HG02798 (cell line): ENCODE measurements at regions not wholly inside any gene's neighbourhood (a gene's known extent, or its start where the extent isn't known, plus 50 kb on each side); places are given as distances from the start of the nearest gene placed in this dataset.
"Not testable (repeated sequence)": the region's sequence is repeated elsewhere in the genome, so short reads cannot be mapped to it uniquely, and the experiment has no call there.

Experiments used
- ATAC-seq: cut with Tn5 transposase; IDR thresholded peaks from one replicate; pipeline ENCODE4 v1.9.1; 2021; ENCODE audit warnings: mild to moderate bottlenecking; ENCODE audit not compliant: unreplicated experiment, poor library complexity

DNA sequence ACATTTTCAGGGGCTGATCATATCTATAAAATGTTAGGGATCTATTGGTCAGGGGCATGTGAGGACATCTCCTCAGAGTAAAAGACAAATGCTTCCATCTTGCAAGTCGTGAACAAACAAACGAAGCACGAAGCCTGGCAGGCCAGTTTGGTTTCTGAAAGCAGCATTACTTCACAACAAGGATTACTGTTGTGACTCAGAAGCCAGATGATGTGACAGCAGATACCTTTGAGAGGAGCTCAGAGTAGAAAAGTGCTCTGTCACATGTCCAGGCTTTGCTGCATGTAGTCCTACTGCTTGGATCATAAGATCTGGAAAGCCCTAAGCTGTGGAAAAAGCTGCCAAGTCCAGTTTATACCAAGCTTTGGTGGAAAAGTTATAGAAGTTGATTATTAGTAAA is 1827.2 kb downstream of the ARAP2 start:
- no peak for ATAC-seq

DNA sequence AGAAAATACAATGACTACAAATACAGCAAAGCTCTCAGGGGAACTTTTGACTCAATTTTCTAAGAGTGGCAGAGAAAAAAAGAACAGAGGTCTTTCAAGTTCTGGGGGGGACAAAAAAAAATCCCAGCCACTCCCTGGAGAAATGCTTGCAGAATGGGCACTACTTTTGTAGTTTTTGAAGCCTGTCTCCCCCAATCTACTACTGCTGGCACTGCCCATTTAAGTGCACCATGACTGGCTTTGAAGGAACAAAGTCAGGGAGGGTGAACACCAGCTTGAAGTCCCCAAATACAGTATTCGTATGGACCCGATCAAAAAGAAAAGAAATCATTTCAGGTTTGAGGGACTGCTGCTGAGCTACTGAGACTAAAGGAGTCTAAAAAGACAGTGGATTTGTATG is 1824.4 kb downstream of the ARAP2 start:
- ATAC-seq: no peak

DNA sequence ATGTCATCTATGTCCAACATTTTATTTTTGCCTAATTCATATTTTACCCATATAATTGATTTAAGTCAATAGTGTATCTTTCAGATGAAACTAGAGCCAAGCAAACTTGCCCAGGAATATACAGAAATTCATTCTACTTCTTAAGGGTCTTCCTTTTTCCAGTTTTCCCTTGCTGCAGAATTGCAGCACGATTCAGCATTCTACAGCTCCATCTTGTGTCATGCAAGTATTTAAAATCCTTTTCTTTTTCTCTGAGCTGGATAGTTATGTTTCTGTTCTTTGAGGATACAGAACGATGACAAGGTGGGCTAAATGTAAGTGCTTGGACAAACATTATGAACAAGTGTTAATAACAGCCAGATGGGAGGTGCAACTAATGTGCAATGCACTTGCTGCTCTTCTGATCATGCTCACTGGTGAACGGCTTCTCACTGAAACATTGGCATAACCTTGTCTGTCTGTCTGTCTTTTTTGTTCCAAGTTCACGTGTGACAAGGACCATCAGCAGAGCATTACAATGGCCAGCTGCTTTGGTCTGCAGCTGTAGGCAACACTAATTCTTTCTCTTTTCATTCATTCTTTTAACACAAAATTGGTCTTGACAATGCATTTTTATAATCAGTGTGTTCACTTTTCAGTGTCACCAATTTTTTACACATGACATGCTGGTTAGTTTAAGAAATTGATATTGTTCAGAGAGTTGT is 1821.7 kb downstream of the ARAP2 start:
- no peak for ATAC-seq

DNA sequence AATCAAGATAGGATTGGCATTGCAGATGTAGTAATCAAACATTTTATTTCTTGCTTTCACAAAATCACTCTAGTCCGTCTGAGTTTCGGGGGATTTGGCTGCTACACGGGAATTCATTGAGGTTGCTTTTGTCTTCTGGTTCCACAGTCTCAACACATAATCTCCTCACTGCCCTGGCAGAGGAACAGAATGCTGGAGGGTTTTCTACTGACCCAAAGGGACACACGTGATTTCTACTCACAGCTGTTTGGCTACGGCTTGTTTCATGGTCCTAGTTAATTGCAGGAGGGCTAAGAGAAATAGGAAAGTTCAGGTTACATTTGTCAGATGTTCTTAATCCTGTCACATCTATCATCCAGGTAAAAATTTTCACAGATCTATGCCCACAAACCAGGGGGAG is 1811.6 kb downstream of the ARAP2 start:
- no peak for ATAC-seq

DNA sequence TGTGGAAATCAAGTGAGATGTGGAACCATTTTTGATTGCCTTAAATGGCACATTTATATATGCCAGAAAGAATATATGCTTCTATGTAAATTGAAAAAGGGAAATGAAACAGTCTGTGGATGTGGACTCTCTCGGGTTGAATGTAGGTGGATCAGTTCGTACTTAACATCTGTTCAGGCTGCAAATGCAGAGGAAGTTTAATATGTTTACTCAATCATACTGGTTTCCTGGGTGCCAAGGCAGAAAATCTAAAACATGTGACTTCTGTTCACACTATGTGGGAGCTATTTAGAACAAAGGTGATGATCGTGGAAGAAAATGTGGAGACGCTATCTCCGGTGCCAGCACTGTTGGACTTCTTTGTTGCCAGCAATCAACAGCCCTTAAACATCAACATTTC is 1809.9 kb downstream of the ARAP2 start:
- not testable (repeated sequence) for ATAC-seq

DNA sequence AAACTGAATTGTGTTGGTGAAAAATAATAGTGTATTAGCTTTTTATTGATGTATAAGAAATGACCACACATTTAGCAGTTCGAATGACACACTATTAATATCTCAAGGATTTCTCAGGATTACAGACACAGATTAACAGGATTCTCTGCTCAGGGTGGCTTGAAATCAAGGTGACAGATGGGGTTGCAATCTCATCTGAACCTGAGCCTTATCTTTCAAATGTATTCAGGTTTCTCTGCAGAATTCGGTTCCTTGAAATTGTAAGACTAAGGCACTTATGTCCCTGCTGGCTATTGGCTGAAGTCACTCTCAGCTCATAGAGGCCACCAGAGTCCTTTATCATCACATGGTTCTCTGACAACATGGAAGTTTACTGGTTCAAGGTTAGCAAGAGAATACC is 1780.1 kb downstream of the ARAP2 start:
- no peak for ATAC-seq

DNA sequence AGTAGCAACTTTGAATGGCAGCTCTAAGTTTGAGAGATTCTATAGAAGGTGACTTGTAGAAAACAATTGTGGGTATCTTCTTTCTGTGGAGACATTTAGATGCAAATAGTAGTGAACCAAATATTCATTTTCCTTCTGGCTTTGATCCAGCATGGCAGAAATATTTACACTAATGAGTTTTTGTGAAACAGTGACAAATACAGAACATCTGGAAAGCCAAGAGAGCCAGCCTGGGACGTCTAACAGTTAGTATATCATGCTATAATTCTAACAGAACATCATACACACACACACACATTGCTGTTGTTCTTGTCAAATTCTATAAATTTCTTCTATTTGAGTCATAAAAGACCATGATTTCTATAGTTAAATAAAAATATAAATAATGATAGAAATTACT is 1777.9 kb downstream of the ARAP2 start:
- no peak for ATAC-seq

DNA sequence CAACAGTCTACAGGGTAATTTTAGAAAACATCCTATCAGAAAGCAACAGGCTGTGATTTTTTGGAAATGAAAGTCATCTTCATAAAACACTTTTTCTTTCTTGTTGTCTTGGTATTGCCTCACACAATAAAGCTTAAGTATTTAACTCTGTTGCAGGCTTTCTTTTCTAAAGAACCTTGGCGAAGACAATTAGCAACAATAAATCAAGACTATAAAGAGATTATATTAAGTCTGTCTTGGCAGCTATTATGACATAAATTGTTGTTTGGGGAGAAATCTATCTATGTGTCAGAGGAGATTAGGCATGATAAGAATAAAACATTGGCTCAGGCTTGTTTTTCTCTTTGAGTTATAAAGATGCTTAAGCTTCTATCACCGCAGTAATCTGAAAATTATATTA is 1774.8 kb downstream of the ARAP2 start:
- ATAC-seq: no peak

DNA sequence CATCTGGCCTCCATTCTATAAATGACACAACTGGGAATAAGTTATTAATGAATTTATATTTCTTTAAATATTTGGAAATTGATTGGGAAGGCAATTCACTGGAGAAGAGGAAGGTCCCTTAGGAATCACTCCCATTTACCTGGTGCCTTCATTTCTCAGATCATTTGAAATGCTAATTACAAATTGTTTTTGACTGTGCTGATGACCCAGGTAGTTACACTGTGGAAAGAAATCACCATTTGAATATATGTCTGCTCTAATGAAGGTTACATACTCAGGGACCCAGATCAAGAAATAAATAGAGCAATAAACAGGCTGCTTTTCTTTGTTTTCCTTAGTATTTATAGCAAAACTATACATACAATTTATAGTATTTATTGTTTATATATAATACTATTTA is 1759.1 kb downstream of the ARAP2 start:
- ATAC-seq: no peak

DNA sequence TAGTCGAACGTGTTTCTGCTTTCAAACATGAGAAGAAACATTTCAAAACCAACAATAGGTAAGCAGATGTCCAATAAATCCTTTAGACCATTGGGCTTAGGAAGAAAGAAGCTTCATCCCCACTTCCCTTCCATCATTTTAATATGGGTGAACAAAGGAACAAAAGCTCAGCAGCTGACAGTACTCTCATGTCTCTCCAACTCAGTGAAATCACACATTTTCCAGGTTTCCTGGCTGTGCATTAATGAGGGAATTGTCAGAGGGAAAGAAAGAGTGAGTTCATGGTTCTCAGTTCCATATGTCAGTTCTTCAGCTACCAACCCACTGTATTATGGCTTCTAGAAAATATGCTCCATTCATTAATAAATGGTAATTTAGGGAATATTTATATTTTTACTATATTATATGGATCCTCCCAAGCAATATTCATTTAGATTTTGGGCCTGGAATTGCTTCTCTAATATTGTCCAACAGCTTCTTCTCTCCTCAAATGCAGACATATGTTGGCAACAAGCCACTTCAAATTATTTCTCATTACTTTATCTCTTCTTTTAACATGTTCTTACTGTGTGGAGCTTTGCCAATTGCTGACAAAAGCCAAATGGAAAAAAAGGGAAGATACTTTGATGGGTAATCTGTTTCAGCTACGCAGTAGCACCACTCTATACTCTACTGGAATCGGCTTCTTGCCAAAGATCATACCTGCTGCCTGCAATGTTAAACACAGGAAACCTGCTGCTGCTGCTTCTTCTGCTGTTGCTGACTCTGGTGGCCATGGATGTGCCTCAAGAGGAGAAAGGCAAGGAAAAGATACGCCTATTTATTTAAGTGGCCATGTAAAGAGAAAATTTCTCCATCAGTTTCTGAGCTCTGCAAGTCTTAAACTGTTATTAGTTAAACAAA is 1757.6 kb downstream of the ARAP2 start:
- ATAC-seq: no peak

DNA sequence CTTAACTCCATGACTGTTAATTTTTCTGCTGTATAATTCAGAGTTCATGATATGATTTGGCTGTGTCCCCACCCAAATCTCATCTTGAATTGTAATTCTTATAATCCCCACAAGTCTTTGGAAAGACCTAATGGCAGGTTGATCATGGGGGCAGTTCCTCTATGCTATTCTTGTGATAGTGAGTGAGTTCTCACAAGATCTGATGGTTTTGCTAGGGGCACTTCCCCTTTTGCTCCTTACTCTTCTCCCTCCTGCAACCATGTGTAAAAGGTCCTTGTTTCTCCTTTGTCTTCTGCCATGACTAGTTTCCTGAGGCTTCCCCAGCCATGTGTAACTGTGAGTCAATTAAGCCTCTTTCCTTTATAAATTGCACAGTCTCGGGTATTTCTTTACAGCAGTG is 1751.9 kb downstream of the ARAP2 start:
- ATAC-seq: no peak

DNA sequence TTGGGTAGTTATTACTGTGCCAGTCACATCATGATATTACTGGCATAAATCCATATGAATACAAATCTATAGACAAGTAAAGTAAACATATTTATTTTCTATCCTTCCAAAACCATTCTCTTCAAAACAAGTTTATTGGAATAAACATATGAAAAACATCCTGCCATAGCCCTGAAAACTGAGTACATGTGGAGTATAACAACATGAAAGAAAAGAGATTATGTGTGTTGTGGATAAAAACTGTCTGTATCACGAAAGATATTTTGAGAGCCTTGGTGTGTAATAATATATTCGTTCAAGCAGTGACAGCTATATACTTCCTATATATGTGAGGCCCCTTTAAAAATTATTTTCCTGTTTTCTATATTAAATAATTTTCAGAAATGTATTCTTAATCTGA is 1742.2 kb downstream of the ARAP2 start:
- no peak for ATAC-seq

DNA sequence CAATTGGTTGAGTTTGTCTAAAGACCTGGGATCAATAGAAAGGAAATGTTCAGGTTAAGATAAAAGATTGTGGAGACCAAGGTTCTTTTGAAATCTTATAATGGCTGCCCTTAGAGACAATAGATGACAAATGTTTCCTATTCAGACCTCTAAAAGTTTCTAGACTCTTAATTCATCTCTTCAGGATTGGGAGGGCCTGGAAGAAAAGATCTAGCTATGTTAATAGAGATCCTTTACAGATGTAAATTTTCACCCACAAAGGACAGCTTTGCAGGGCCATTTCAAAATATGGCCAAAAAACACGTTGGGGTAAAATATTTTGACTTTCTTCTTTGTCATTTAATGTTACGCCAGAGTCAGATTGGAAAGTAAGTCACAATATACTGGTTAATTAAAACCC is 1739.6 kb downstream of the ARAP2 start:
- not testable (repeated sequence) for ATAC-seq

DNA sequence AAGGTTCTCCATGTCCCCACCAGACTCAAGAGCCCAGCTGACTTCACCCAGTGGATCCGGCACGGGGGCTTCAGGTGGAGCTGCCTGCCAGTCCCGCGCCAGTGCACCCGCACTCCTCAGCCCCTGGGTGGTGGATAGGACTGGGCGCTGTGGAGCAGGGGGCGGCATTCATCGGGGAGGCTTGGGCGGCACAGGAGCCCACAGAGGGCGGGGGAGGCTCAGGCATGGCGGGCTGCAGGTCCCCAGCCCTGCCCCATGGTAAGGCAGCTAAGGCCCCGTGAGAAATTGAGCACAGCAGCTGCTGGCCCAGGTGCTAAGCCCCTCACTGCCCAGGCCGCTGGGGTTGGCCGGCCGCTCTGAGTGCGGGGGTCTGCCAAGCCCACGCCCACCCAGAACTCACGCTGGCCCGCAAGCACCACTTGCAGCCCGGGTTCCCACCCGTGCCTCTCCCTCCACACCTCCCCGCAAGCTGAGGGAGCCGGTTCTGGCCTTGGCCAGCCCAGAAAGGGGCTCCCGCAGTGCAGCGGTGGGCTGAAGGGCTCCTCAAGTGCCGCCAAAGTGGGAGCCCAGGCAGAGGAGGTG is 1737.7 kb downstream of the ARAP2 start:
- not testable (repeated sequence) for ATAC-seq

DNA sequence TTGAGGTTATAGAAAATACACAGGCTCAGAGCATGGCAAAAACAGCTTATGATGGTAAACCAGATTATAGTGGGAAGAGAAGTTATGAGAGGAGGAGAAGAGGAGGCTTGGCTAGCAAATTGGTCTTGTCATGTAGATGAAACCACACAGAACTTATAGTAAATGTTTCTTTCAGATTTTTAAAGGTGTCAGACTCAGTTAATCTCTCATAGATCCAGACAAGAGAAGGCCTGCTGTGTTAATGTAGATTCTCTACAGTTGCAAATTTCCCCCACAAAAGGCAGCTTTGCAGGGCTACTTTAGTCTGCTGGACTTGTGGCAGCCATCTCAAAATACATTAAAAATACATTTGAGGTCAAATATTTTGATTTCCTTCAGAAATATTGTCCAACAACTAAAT is 1731.7 kb downstream of the ARAP2 start:
- ATAC-seq: no peak

DNA sequence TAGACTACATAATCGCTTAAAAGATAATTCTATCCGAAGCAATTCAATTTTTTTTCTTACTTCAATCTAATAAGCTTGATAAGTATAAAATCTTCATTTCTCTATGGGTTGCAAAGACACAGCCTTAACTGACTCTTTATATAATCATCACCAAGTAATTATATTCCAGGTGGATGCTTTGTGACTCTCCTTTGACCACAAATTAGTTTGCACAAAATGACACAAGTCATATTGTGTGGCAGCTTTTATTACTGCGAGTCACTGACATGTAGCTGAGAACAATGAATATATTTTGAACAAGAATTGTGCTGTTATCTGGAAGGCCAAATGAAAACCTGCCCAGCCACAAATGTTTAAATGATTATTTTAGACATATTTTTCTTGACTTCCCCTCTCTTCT is 1727.8 kb downstream of the ARAP2 start:
- no peak for ATAC-seq

DNA sequence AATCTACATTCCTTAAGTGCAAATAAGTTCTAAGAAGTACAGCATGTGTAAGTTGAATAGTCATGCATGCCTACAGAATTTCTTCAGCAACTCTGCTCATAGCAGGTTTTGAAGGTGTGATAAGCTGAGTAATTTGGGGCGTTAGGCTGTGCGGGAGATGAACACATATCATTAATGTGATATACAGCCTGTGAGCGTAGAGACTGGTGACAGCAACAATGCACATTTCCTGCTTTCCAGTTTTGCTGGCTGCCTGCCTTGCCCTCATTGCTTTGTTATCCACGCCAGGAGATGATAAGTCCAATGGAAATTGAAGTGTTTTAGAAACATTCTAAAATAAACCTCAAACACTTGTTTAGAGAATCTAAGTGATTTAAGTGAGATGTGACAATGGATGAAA is 1709.4 kb downstream of the ARAP2 start:
- ATAC-seq: no peak

DNA sequence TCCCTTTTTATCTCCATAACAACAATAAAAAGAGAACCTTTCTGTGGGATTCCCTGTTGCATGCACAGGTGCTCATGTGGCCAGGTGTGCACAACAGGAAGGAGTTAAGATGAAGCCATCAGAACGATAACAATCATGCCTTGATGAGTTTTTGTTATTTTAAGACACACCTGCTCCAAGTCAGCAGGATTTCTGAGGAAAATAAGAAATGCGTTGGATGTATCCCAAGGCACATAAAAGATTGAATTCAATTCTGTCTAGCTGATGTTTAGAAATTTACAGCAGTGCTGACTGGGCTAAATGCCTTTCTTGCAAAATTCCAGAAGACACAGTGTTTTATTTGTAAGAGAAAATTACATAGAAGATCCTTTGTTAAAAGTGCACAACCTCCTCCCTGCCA is 1678.2 kb downstream of the ARAP2 start:
- no peak for ATAC-seq

DNA sequence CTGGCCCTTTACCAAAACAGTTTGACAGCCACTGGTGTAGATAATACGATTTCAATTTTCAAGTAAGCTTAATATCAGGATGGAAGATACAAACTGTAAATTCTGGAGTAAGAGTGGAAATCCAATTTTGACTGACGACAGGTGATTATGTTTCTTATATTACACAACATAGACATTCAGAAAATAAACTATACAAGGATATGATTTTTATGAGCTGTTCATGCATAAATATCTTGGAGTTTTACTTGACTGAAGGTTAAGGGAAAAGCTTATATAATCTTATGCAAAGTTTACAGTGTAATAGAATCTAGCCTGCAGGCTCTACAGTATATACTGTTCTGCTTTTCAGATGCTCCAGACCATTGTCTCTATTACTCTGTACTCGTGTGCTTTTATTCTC is 1672.3 kb downstream of the ARAP2 start:
- no peak for ATAC-seq

DNA sequence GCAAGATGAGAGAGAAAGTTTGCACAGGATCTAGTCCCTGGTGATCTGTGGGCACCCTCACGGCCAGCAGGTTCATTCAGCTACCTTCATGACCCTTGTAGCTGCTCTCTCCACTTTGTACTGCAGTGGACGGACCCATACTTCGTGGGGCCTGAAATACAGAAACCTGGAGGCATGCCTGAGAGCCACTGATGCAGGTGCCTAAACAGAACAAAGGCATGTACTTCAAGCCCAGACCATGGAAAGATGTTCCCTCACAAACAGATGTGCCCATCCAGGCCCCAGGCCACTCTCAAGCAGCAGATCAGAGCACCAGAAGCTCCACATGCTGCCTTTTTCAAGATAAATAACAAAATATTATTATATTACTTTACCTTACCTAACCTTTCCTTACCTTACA is 1629.0 kb downstream of the ARAP2 start:
- no peak for ATAC-seq

DNA sequence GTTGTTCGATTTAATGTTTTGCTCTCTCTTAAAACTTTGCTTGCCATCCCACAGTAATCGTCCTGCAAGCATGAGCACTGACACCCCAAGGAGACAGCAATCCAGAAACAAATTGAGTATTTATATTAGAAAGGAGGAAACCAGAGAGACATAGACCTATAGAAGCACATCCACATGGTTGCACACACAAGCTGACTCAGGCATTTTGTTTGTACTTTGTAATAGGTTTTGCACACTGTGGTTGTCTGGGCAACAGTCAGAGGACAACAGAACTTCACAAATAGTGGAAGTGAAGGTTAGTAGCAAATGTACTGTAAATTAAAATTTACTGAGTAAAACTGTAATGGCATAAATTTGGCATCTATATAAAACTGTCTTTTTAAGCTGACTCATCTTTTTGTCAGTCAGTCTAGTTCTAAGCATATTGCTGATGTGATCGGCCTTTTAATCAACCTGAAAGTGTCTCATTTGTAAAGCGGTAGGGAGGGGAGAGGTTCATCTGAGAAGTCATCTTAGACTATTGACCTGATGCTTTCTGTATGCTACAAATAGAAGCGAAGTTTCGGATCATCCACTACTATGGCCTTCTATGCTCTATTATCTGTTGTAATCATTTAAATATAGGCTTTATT is 1624.7 kb downstream of the ARAP2 start:
- ATAC-seq: no peak
